ENCODE measurements at regions not wholly inside any gene's neighbourhood (a gene's known extent, or its start where the extent isn't known, plus 50 kb on each side); places are given as distances from the start of the nearest gene placed in this dataset.

- TF ChIP-seq POLR2A (IDR thresholded peaks at IDR 0.05; ENCODE audit: low read length), result no peak
- TF ChIP-seq GATA1 (IDR thresholded peaks at IDR 0.05; ENCODE audit: low read depth, low read length), result no peak
Observed at GRCh38 chr6:15926256-15926655, 202.6 kb upstream of the MYLIP start.
